GM19467 (cell line): ENCODE measurements at regions not wholly inside any gene's neighbourhood (a gene's known extent, or its start where the extent isn't known, plus 50 kb on each side); places are given as distances from the start of the nearest gene placed in this dataset.

Source experiments
- ATAC-seq: cut with Tn5 transposase; IDR thresholded peaks from one replicate; pipeline ENCODE4 v1.9.1; 2021; ENCODE audit warnings: mild to moderate bottlenecking, moderate library complexity; ENCODE audit not compliant: unreplicated experiment

GRCh38 chr3:124563376-124563775 is 166.9 kb upstream of the UMPS start:
- ATAC-seq, result no peak

- ATAC-seq, result no peak
Observed at GRCh38 chr3:124565013-124565412, 165.2 kb upstream of the UMPS start.

DNA sequence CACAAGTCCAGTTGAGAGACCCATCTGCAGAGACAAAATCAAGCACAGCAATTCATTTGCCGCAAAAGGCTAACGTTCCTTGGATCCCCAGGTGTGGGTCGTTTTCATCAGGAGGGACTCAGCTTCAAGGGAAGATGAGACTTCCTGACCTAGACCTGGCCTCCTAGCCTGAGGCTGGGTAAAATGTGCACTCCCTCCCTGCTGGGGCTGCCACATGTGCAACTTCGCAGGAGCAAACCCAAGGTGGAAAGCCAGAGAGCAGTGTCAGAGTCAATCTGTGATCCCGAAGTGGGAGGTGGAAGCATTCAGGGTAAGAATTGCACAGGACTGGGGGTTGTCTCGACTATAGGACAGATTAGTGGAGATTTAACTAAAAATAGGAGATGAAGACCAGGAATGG is 164.7 kb upstream of the UMPS start:
- no peak for ATAC-seq

DNA sequence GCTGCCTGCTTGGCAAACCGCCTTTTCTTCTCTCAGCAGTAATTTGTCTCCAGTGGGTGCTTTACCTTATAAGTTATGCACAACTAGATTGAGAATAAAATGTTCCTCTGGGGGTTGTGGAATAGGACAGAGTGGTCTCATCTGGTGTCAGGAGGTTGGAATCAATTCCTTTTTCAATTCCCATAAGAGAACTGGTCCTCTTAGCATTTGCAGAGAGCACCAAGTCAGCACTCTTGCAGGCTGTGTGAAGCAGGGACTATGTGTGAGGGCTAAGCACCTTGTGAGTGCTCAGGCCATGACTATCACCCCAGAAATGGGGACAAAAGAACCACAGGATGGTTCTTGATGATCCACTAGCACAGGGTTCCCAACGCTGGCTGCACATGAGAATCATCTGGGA is 163.6 kb upstream of the UMPS start:
- no peak for ATAC-seq

DNA sequence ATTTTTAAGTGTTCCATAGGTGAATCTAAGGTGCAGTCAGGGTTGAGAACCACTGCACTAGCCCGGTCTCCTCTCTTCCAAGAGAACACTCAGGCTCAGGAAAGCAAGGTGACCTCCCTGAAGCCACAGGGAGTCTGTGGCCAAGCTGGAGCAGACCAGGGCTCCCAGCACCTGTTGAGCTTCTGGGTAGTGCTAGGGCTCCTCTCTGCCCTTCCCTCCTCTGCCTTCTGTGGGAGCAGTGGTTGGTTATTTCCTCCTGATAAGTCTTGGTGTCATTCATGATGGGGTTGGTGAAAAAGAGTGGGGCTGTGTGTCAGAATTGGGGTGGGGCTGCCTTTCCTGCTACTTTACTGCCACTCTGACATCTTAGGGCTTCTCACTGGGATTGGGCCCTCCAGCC is 163.1 kb upstream of the UMPS start:
- no peak for ATAC-seq

GRCh38 chr3:124569761-124570160 is 160.5 kb upstream of the UMPS start:
- ATAC-seq, result no peak

GRCh38 chr3:124570232-124570631 is 160.0 kb upstream of the UMPS start:
- ATAC-seq, result no peak

DNA sequence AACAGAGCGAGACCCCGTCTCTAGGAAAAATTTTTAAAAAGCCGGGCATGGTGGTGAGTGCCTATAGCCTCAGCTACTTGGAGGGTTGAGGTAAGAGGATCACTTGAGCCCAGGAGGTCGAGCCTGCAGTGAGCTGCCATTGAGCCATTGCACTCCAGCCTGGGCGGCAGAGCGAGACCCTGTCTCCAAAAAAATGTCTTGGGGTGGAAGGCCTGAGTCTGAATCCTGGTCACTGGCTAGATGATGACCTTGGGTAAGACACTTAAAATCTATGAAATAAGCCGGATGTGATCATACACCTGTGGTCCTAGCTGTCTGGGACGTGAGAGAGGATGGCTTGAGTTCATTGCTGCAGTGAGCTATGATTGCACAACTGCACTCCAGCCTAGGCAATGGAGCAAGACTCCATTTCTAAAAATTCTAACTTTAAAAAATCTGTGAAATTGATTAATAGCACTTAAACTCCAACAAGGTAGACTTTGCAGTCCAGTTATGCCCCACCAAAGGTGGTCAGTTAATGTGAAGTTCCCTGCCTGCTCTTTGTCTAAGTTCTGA is 157.3 kb upstream of the UMPS start:
- no peak for ATAC-seq

GRCh38 chr3:124574012-124574411 is 156.2 kb upstream of the UMPS start:
- no peak for ATAC-seq

- ATAC-seq, result no peak
Observed at GRCh38 chr3:124576565-124577493, 153.4 kb upstream of the UMPS start.

- ATAC-seq, result no peak
Observed at GRCh38 chr3:124577494-124578167, 152.6 kb upstream of the UMPS start.

DNA sequence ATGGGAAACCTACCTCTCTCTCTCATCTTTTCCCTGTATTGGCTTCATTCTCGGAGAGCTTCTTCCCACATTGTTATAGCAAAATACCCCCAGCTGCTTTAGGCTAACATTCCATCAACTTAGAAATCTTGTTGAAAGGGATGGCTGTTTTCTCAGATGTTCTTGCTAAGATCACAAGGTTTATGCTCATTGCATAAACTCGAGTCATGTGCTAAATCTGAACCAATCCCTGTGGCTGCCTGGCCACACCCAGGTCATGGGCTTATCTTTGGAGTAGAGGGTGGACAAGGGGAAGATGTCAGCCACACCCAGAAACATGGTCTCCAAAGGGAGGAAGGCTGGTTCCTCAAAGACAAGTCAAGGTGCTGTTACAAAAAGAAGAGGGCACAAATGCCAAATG is 150.6 kb upstream of the UMPS start:
- ATAC-seq, result no peak

- ATAC-seq, result no peak
Observed at GRCh38 chr3:124582196-124582595, 148.1 kb upstream of the UMPS start.

GRCh38 chr3:124582621-124583395 is 147.4 kb upstream of the UMPS start:
- ATAC-seq, result no peak

DNA sequence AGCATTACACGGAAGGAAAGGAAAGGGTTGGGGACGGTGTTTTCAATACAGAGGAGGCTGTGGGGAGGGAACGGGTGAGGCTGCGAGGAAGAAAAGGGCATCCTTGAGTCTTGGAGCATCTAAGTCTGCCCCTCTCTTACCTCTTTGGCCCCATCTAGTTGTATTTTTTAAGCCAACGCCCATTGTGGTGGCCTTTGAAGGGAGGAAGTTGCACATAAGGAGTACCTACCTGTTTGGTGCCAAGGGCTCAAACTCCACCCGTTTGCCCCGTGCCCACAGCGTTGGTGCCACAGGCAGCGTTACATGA is 146.1 kb upstream of the UMPS start:
- no peak for ATAC-seq

DNA sequence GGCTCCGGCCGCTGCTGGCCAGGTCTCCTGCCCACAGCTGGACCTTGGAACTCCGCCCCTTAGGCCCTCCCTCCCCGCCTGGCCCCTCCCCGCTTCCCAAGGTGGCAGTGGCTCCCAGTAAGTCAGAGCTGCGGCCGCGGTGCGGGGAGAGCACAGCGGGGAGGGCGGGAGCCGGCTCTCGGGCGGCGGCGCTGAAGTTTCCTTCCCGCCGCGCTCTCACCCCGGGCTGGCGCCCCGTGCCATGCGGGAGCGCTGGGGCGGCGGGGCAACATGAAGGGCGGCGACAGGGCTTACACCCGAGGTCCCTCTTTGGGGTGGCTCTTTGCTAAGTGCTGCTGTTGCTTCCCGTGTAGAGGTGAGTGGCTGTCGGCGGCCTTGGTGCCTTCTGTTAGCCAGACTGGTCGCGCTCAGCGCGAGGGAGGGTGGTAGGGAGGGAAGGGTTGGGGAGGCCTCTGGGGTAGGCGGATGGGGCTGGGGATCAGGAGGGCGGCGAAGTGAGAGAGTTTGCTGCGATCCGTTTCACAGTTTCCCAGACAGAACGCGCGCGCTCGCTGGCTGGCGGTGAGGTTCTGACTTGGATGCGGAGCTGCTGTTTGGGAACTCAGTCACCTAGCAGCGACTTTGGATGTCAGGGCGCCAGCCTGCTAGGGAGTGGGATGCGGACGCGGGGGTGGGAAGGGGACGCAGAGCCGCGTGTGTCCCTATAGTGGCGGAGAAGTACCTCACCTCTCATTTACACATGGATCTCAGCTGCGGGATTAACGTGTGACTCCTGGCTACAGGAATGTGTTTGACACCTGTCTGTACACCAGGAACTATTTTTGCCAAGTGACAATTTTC is 145.5 kb upstream of the UMPS start:
- no peak for ATAC-seq

DNA sequence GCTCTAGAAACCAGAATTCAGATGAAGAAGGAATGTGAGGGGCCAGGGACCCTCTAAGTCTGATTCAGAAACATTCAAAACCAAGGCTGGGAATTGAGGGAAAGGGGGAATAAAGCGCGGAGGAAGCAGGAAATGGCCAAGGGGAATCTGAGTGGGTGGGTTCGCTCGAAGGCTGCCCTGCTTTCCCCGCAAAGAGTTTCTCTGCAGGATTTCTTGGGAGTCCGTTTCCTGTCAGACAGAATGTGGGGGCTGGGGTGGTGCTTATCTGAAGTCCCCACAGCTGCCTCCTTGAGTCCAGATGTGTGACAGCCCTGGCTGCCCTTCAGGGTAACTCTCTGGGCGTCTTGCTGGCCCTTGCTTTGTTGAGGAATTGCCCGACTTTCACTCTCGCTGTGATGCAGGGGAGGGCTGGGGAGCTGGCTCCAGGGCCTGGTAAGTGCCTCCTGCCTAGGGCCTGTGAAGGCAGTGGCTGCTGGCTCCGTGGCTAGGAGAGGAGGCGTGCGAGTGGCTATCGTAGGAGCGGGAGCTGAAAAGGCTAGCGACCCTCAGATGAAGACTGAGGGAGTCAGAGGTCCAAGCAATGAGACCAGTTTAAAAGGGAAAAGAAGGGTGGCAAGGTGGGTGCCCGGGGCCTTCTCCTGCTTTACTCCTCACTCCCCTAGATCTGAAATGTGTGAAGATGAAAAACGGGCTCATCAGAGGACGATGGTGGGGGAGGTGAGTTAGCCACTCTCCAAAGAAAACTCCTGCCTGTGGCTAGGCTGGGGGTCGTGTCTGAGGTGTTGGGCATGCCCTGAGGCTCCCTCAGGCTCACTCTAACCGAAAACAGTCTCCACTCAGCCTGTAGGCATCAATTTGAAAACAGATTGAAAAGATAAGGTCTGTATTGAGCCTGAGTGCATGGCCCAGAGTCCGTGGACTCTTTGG is 143.9 kb upstream of the UMPS start:
- ATAC-seq, result no peak

GRCh38 chr3:124587053-124587408 is 143.2 kb upstream of the UMPS start:
- ATAC-seq, result no peak

GRCh38 chr3:124588036-124588435 is 142.2 kb upstream of the UMPS start:
- ATAC-seq, result no peak

DNA sequence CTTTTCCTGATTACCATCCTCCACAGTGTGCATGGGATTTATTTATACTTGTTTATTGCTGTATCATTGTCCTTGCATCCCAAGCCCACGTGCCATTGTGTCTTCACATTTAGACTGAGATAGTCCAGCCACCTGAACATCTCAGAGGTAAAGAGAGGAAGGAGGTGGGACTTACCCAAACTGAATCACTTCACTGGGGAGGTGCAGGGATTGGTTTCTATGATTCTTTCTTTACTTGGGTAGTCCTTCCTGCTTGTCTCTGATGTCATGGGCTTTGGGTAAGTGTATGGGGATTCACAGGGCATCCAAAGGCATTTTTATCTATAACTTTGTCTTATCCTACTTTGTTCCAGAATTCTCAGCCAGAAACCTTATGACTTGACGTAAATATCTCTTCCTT is 141.5 kb upstream of the UMPS start:
- no peak for ATAC-seq
